ENCODE measurements at regions not wholly inside any gene's neighbourhood (a gene's known extent, or its start where the extent isn't known, plus 50 kb on each side); places are given as distances from the start of the nearest gene placed in this dataset.
A peak's percentile ranks its signal among the peaks of the same experiment; 100 is the strongest.
"Not testable (repeated sequence)": the region's sequence is repeated elsewhere in the genome, so short reads cannot be mapped to it uniquely, and the experiment has no call there.

GRCh38 chr2:8382485-8382884 lies 299.4 kb upstream of the ID2 start:
- intact Hi-C loops (cut with DNase I; ENCODE audit: low total_unique reads) = no loop called here
- H3K4me3 ChIP-seq = no peak overlapping the region
- H3K27ac ChIP-seq = no peak overlapping the region
- DNase-seq = no peak
- 83 to 94% (median 88%) methylated on average over 4 of the region's 4 CpGs for WGBS, 5 donors
- TF ChIP-seq, protein P1, sequence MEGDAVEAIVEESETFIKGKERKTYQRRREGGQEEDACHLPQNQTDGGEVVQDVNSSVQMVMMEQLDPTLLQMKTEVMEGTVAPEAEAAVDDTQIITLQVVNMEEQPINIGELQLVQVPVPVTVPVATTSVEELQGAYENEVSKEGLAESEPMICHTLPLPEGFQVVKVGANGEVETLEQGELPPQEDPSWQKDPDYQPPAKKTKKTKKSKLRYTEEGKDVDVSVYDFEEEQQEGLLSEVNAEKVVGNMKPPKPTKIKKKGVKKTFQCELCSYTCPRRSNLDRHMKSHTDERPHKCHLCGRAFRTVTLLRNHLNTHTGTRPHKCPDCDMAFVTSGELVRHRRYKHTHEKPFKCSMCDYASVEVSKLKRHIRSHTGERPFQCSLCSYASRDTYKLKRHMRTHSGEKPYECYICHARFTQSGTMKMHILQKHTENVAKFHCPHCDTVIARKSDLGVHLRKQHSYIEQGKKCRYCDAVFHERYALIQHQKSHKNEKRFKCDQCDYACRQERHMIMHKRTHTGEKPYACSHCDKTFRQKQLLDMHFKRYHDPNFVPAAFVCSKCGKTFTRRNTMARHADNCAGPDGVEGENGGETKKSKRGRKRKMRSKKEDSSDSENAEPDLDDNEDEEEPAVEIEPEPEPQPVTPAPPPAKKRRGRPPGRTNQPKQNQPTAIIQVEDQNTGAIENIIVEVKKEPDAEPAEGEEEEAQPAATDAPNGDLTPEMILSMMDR (IDR thresholded peaks at IDR 0.05) = no peak
- TF ChIP-seq EP300 (IDR thresholded peaks at IDR 0.05) = no peak
- TF ChIP-seq POLR2A (IDR thresholded peaks at IDR 0.05) = no peak
- no peak for TF ChIP-seq POLR2AphosphoS5 (IDR thresholded peaks at IDR 0.05)
- no peaks in the 10 kb centered on the region for H3K9me3 ChIP-seq
- H3K4me1 ChIP-seq = no peaks in the 10 kb centered on the region
- no peaks in the 10 kb centered on the region for H3K36me3 ChIP-seq
- no peaks in the 10 kb centered on the region for H3K27me3 ChIP-seq

DNA sequence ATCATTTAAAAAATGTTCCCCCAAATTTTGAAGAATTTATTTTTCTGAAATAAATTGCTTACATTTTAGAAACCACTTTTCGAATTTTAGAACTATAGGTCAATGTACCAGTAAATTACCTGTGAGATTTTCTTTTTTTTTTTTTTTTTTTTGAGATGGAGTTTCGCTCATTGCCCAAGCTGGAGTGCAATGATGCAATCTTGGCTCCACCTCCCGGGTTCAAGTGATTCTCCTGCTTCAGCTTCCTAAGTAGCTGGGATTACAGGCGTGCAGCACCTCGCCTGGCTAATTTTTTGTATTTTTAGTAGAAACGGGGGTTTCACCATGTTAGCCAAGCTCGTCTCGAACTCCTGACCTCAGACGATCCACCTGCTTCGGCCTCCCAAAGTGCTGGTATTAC lies 295.1 kb upstream of the ID2 start:
- H3K4me3 ChIP-seq; H3K9me3 ChIP-seq; H3K27ac ChIP-seq; intact Hi-C loops (cut with DNase I; ENCODE audit: low total_unique reads); H3K27me3 ChIP-seq; H3K36me3 ChIP-seq; H3K4me1 ChIP-seq; DNase-seq: not testable (repeated sequence)
- WGBS, 5 donors = 76 to 94% (median 84%) methylated on average over 9 to 10 of the region's 10 CpGs

DNA sequence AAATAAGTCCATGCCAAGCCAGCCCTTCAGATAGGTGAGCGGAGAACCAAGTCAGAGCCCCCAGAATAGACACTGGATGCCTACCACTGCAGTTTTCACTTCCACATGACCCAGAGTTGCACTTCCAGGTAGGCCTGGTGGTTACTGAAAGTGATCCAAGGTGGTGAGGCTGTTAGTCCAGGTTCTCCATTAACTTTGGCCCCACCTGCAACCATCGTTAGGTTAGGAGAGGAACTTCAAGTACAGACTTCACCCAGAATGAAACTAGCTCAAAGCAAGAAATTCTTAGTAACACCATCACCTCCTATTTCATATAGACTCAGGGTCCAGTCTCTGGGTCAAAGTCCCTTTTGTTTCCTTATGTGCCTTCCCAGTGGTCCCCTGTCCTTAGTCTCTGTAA lies 293.1 kb upstream of the ID2 start:
- Histone ChIP-seq H3K27me3 (no peaks in the 10 kb centered on the region), H3K36me3 (no peaks in the 10 kb centered on the region), H3K27ac (peak overlapping the region in 1 of 5 donors; percentile 28), H3K4me1 (peaks cover 0 to 9% (median 0%) of the 10 kb centered on the region in 4 donors), H3K9me3 (no peaks in the 10 kb centered on the region), H3K4me3 (no peak overlapping the region)
- WGBS, 5 donors = 85 to 94% (median 89%) methylated on average over 2 of the region's 2 CpGs
- intact Hi-C loops (cut with DNase I; ENCODE audit: low total_unique reads) = no loop called here
- DNase-seq = peak in 1 of 2 donors; percentile 26
- no peak for TF ChIP-seq POLR2A (IDR thresholded peaks at IDR 0.05)
- no peak for TF ChIP-seq EP300 (IDR thresholded peaks at IDR 0.05)
- TF ChIP-seq POLR2AphosphoS5 (IDR thresholded peaks at IDR 0.05) = no peak
- TF ChIP-seq, protein P1 (IDR thresholded peaks at IDR 0.05) = no peak

- Histone ChIP-seq H3K36me3 (no peaks in the 10 kb centered on the region), H3K9me3 (no peaks in the 10 kb centered on the region), H3K4me3 (no peak overlapping the region), H3K27ac (peak overlapping the region in 2 of 5 donors; percentile 14 to 28), H3K4me1 (peaks cover 0 to 9% (median 0%) of the 10 kb centered on the region in 4 donors), H3K27me3 (no peaks in the 10 kb centered on the region)
- intact Hi-C loops (cut with DNase I; ENCODE audit: low total_unique reads) = no loop called here
- 30 to 58% (median 35%) methylated on average over 4 of the region's 4 CpGs for WGBS, 5 donors
- TF ChIP-seq, protein P1 (IDR thresholded peaks at IDR 0.05) = no peak
- no peak for TF ChIP-seq POLR2AphosphoS5 (IDR thresholded peaks at IDR 0.05)
- no peak for TF ChIP-seq POLR2A (IDR thresholded peaks at IDR 0.05)
- TF ChIP-seq EP300 (IDR thresholded peaks at IDR 0.05) = no peak
- peak in 1 of 2 donors; percentile 46 for DNase-seq
Measured at GRCh38 chr2:8389431-8390108, 292.3 kb upstream of the ID2 start.

GRCh38 chr2:8391126-8391525 lies 290.7 kb upstream of the ID2 start:
- no peak overlapping the region for H3K4me3 ChIP-seq
- 93 to 100% (median 96%) methylated on average over 2 of the region's 2 CpGs for WGBS, 5 donors
- peaks cover 0 to 9% (median 0%) of the 10 kb centered on the region in 4 donors for H3K4me1 ChIP-seq
- H3K27ac ChIP-seq = no peak overlapping the region
- H3K36me3 ChIP-seq = no peaks in the 10 kb centered on the region
- H3K27me3 ChIP-seq = no peaks in the 10 kb centered on the region
- intact Hi-C loops (cut with DNase I; ENCODE audit: low total_unique reads) = no loop called here
- H3K9me3 ChIP-seq = no peaks in the 10 kb centered on the region
- no peak for TF ChIP-seq POLR2AphosphoS5 (IDR thresholded peaks at IDR 0.05)
- TF ChIP-seq EP300 (IDR thresholded peaks at IDR 0.05) = no peak
- TF ChIP-seq POLR2A (IDR thresholded peaks at IDR 0.05) = no peak
- TF ChIP-seq, protein P1 (IDR thresholded peaks at IDR 0.05) = no peak
- no peak for DNase-seq
